ENCODE measurements at regions not wholly inside any gene's neighbourhood (a gene's known extent, or its start where the extent isn't known, plus 50 kb on each side); places are given as distances from the start of the nearest gene placed in this dataset.

- H3K27me3 ChIP-seq (ENCODE audit: insufficient read depth, low read length) = no peaks in the 10 kb centered on the region
Measured at GRCh38 chr15:38163658-38164057, 89.0 kb upstream of the SPRED1 start.

GRCh38 chr15:38164061-38164460, 88.6 kb upstream of the SPRED1 start:
- Histone ChIP-seq H3K27ac (ENCODE audit: low read length) (no peak overlapping the region), H3K27me3 (ENCODE audit: insufficient read depth, low read length) (no peaks in the 10 kb centered on the region), H3K9ac (ENCODE audit: low read depth, low read length) (no peak overlapping the region), H3K36me3 (ENCODE audit: insufficient read depth, low read depth, low read length) (no peaks in the 10 kb centered on the region), H3K4me3 (ENCODE audit: low read length) (no peak overlapping the region), H3K9me3 (ENCODE audit: insufficient read depth, low read depth, low read length) (no peaks in the 10 kb centered on the region), H3K4me1 (ENCODE audit: insufficient read depth, low read length) (peaks cover 15% of the 10 kb centered on the region; the same call in 1 of the 2 replicates)

More at GRCh38 chr15:38163658-38164057, 89.0 kb upstream of the SPRED1 start:
- Histone ChIP-seq H3K4me1 (ENCODE audit: insufficient read depth, low read length) (peaks cover 15% of the 10 kb centered on the region; the same call in 1 of the 2 replicates), H3K27ac (ENCODE audit: low read length) (no peak overlapping the region), H3K4me3 (ENCODE audit: low read length) (no peak overlapping the region), H3K36me3 (ENCODE audit: insufficient read depth, low read depth, low read length) (no peaks in the 10 kb centered on the region), H3K9me3 (ENCODE audit: insufficient read depth, low read depth, low read length) (no peaks in the 10 kb centered on the region), H3K9ac (ENCODE audit: low read depth, low read length) (no peak overlapping the region)

- no peaks in the 10 kb centered on the region for H3K27me3 ChIP-seq (ENCODE audit: insufficient read depth, low read length)
- H3K36me3 ChIP-seq (ENCODE audit: insufficient read depth, low read depth, low read length) = no peaks in the 10 kb centered on the region
- no peak overlapping the region for H3K27ac ChIP-seq (ENCODE audit: low read length)
- H3K9me3 ChIP-seq (ENCODE audit: insufficient read depth, low read depth, low read length) = no peaks in the 10 kb centered on the region
- peaks cover 15% of the 10 kb centered on the region; the same call in 1 of the 2 replicates for H3K4me1 ChIP-seq (ENCODE audit: insufficient read depth, low read length)
- H3K4me3 ChIP-seq (ENCODE audit: low read length) = no peak overlapping the region
- H3K9ac ChIP-seq (ENCODE audit: low read depth, low read length) = no peak overlapping the region
Measured at GRCh38 chr15:38164507-38164906, 88.1 kb upstream of the SPRED1 start.

GRCh38 chr15:38168467-38169070, 84.1 kb upstream of the SPRED1 start:
- no peaks in the 10 kb centered on the region for H3K27me3 ChIP-seq (ENCODE audit: insufficient read depth, low read length)
- no peaks in the 10 kb centered on the region for H3K36me3 ChIP-seq (ENCODE audit: insufficient read depth, low read depth, low read length)
- no peak overlapping the region for H3K4me3 ChIP-seq (ENCODE audit: low read length)
- no peak overlapping the region for H3K27ac ChIP-seq (ENCODE audit: low read length)
- no peaks in the 10 kb centered on the region for H3K9me3 ChIP-seq (ENCODE audit: insufficient read depth, low read depth, low read length)
- peaks cover 10% of the 10 kb centered on the region; the same call in 1 of the 2 replicates for H3K4me1 ChIP-seq (ENCODE audit: insufficient read depth, low read length)
- no peak overlapping the region for H3K9ac ChIP-seq (ENCODE audit: low read depth, low read length)

GRCh38 chr15:38171973-38172372, 80.7 kb upstream of the SPRED1 start:
- no peaks in the 10 kb centered on the region for H3K9me3 ChIP-seq (ENCODE audit: insufficient read depth, low read depth, low read length)
- no peak overlapping the region for H3K9ac ChIP-seq (ENCODE audit: low read depth, low read length)
- no peak overlapping the region for H3K4me3 ChIP-seq (ENCODE audit: low read length)
- peaks cover 3% of the 10 kb centered on the region; the same call in 1 of the 2 replicates for H3K4me1 ChIP-seq (ENCODE audit: insufficient read depth, low read length)
- no peaks in the 10 kb centered on the region for H3K36me3 ChIP-seq (ENCODE audit: insufficient read depth, low read depth, low read length)
- H3K27ac ChIP-seq (ENCODE audit: low read length) = no peak overlapping the region
- H3K27me3 ChIP-seq (ENCODE audit: insufficient read depth, low read length) = no peaks in the 10 kb centered on the region

GRCh38 chr15:38174691-38175090, 77.9 kb upstream of the SPRED1 start:
- Histone ChIP-seq H3K36me3 (ENCODE audit: insufficient read depth, low read depth, low read length) (no peaks in the 10 kb centered on the region), H3K4me1 (ENCODE audit: insufficient read depth, low read length) (peaks cover 3% of the 10 kb centered on the region; the same call in 1 of the 2 replicates), H3K9ac (ENCODE audit: low read depth, low read length) (no peak overlapping the region), H3K9me3 (ENCODE audit: insufficient read depth, low read depth, low read length) (no peaks in the 10 kb centered on the region), H3K27me3 (ENCODE audit: insufficient read depth, low read length) (no peaks in the 10 kb centered on the region), H3K4me3 (ENCODE audit: low read length) (no peak overlapping the region), H3K27ac (ENCODE audit: low read length) (no peak overlapping the region)

GRCh38 chr15:38176155-38176554, 76.5 kb upstream of the SPRED1 start:
- no peaks in the 10 kb centered on the region for H3K36me3 ChIP-seq (ENCODE audit: insufficient read depth, low read depth, low read length)
- no peaks in the 10 kb centered on the region for H3K27me3 ChIP-seq (ENCODE audit: insufficient read depth, low read length)
- H3K4me3 ChIP-seq (ENCODE audit: low read length) = no peak overlapping the region
- no peak overlapping the region for H3K27ac ChIP-seq (ENCODE audit: low read length)
- H3K9me3 ChIP-seq (ENCODE audit: insufficient read depth, low read depth, low read length) = no peaks in the 10 kb centered on the region
- peaks cover 3% of the 10 kb centered on the region; the same call in 1 of the 2 replicates for H3K4me1 ChIP-seq (ENCODE audit: insufficient read depth, low read length)
- H3K9ac ChIP-seq (ENCODE audit: low read depth, low read length) = no peak overlapping the region

GRCh38 chr15:38176691-38177090, 75.9 kb upstream of the SPRED1 start:
- Histone ChIP-seq H3K27ac (ENCODE audit: low read length) (no peak overlapping the region), H3K4me1 (ENCODE audit: insufficient read depth, low read length) (peaks cover 3% of the 10 kb centered on the region; the same call in 1 of the 2 replicates), H3K9me3 (ENCODE audit: insufficient read depth, low read depth, low read length) (no peaks in the 10 kb centered on the region), H3K9ac (ENCODE audit: low read depth, low read length) (no peak overlapping the region), H3K36me3 (ENCODE audit: insufficient read depth, low read depth, low read length) (no peaks in the 10 kb centered on the region), H3K4me3 (ENCODE audit: low read length) (no peak overlapping the region), H3K27me3 (ENCODE audit: insufficient read depth, low read length) (no peaks in the 10 kb centered on the region)

- H3K4me1 ChIP-seq (ENCODE audit: insufficient read depth, low read length) = peaks cover 13% of the 10 kb centered on the region; the same call in 1 of the 2 replicates
- no peaks in the 10 kb centered on the region for H3K9me3 ChIP-seq (ENCODE audit: insufficient read depth, low read depth, low read length)
- no peak overlapping the region for H3K4me3 ChIP-seq (ENCODE audit: low read length)
- H3K36me3 ChIP-seq (ENCODE audit: insufficient read depth, low read depth, low read length) = no peaks in the 10 kb centered on the region
- H3K27ac ChIP-seq (ENCODE audit: low read length) = no peak overlapping the region
- H3K9ac ChIP-seq (ENCODE audit: low read depth, low read length) = no peak overlapping the region
- no peaks in the 10 kb centered on the region for H3K27me3 ChIP-seq (ENCODE audit: insufficient read depth, low read length)
Measured at GRCh38 chr15:38182900-38183299, 69.7 kb upstream of the SPRED1 start.

GRCh38 chr15:38186507-38186906, 66.1 kb upstream of the SPRED1 start:
- no peaks in the 10 kb centered on the region for H3K36me3 ChIP-seq (ENCODE audit: insufficient read depth, low read depth, low read length)
- no peaks in the 10 kb centered on the region for H3K9me3 ChIP-seq (ENCODE audit: insufficient read depth, low read depth, low read length)
- H3K9ac ChIP-seq (ENCODE audit: low read depth, low read length) = no peak overlapping the region
- H3K27me3 ChIP-seq (ENCODE audit: insufficient read depth, low read length) = no peaks in the 10 kb centered on the region
- H3K4me3 ChIP-seq (ENCODE audit: low read length) = no peak overlapping the region
- peaks cover 15% of the 10 kb centered on the region for H3K4me1 ChIP-seq (ENCODE audit: insufficient read depth, low read length)
- H3K27ac ChIP-seq (ENCODE audit: low read length) = no peak overlapping the region

- H3K4me3 ChIP-seq (ENCODE audit: low read length) = no peak overlapping the region
- no peak overlapping the region for H3K27ac ChIP-seq (ENCODE audit: low read length)
- H3K27me3 ChIP-seq (ENCODE audit: insufficient read depth, low read length) = no peaks in the 10 kb centered on the region
- H3K9me3 ChIP-seq (ENCODE audit: insufficient read depth, low read depth, low read length) = no peaks in the 10 kb centered on the region
- H3K36me3 ChIP-seq (ENCODE audit: insufficient read depth, low read depth, low read length) = no peaks in the 10 kb centered on the region
- H3K9ac ChIP-seq (ENCODE audit: low read depth, low read length) = no peak overlapping the region
- H3K4me1 ChIP-seq (ENCODE audit: insufficient read depth, low read length) = peaks cover 15% of the 10 kb centered on the region
Measured at GRCh38 chr15:38187630-38188313, 64.9 kb upstream of the SPRED1 start.

- H3K36me3 ChIP-seq (ENCODE audit: insufficient read depth, low read depth, low read length) = no peaks in the 10 kb centered on the region
- no peaks in the 10 kb centered on the region for H3K9me3 ChIP-seq (ENCODE audit: insufficient read depth, low read depth, low read length)
- peaks cover 15% of the 10 kb centered on the region for H3K4me1 ChIP-seq (ENCODE audit: insufficient read depth, low read length)
- H3K27me3 ChIP-seq (ENCODE audit: insufficient read depth, low read length) = no peaks in the 10 kb centered on the region
- no peak overlapping the region for H3K4me3 ChIP-seq (ENCODE audit: low read length)
- H3K27ac ChIP-seq (ENCODE audit: low read length) = no peak overlapping the region
- H3K9ac ChIP-seq (ENCODE audit: low read depth, low read length) = no peak overlapping the region
Measured at GRCh38 chr15:38189671-38190295, 62.9 kb upstream of the SPRED1 start.
